Gastroesophageal sphincter (tissue), 4 donors: ENCODE measurements at regions not wholly inside any gene's neighbourhood (a gene's known extent, or its start where the extent isn't known, plus 50 kb on each side); places are given as distances from the start of the nearest gene placed in this dataset.

ENCODE experiments used
- ATAC-seq: fragments of 150-250 bp; one replicate; pipeline ENCODE4 v1.9.1; 2016; ENCODE audit warnings: mild to moderate bottlenecking, moderate library complexity
- H3K27ac ChIP-seq, 4 donors: fragments of 200-600 bp; sonication (generic) in 3 of 4; 1 replicate in 3 of 4; 2 replicates in 1 of 4; pipeline ENCODE4 v1.5.1; 2016 to 2019
- H3K27me3 ChIP-seq: fragments of 200-600 bp; sonication (generic); one replicate; pipeline ENCODE4 v1.5.1; 2019
- H3K36me3 ChIP-seq, 2 donors: fragments of 200-600 bp; sonication (generic); one replicate each; pipeline ENCODE4 v1.5.1; 2019; ENCODE audit warnings: control low read depth in 1 of 2
- H3K4me1 ChIP-seq, 3 donors: fragments of 200-600 bp; sonication (generic); 1 replicate in 2 of 3; 2 replicates in 1 of 3; pipeline ENCODE4 v1.5.1; 2016 to 2019; ENCODE audit warnings: control low read depth in 2 of 3
- H3K4me3 ChIP-seq, 2 donors: fragments of 200-600 bp; sonication (generic); one replicate each; pipeline ENCODE4 v1.5.1; 2019; ENCODE audit warnings: mild to moderate bottlenecking in 1 of 2, moderate library complexity in 1 of 2
- H3K9me3 ChIP-seq, 3 donors: fragments of 200-600 bp; sonication (generic); one replicate each; pipeline ENCODE4 v1.5.1; 2017 to 2019; ENCODE audit warnings: control low read depth in 2 of 3
- EP300 ChIP-seq: sonication (generic); formaldehyde crosslinking; IDR thresholded peaks from one replicate; pipeline ENCODE4 v1.6.1; 2017; ENCODE audit warnings: antibody characterized with exemption, mild to moderate bottlenecking
- POLR2A ChIP-seq, 2 donors: fragments of 450-650 bp; IDR thresholded peaks; one replicate each; pipeline ENCODE4 v1.6.1; 2017; ENCODE audit warnings: antibody characterized with exemption in 2 of 2, mild to moderate bottlenecking in 2 of 2, moderate library complexity in 1 of 2
- POLR2AphosphoS5 ChIP-seq: sonication (generic); formaldehyde crosslinking; IDR thresholded peaks from one replicate; pipeline ENCODE4 v1.6.1; 2017; ENCODE audit warnings: antibody characterized with exemption
- WGBS, 2 donors: methylation state at CpG; one replicate each; pipeline ENCODE4 v1.1.5; 2018; ENCODE audit warnings: low coverage in 1 of 2; 5-methylcytosine and 5-hydroxymethylcytosine counted together
- TF ChIP-seq, protein P1 (sequence below), 4 experiments: fragments of 200-600 bp in 2 of 4; fragments of 450-650 bp in 2 of 4; sonication (generic) in 1 of 4; IDR thresholded peaks; one replicate each; pipeline ENCODE4 v1.5.1; 2017 to 2019; ENCODE audit warnings: antibody characterized with exemption in 4 of 4, mild to moderate bottlenecking in 2 of 4, moderate library complexity in 2 of 4

DNA sequence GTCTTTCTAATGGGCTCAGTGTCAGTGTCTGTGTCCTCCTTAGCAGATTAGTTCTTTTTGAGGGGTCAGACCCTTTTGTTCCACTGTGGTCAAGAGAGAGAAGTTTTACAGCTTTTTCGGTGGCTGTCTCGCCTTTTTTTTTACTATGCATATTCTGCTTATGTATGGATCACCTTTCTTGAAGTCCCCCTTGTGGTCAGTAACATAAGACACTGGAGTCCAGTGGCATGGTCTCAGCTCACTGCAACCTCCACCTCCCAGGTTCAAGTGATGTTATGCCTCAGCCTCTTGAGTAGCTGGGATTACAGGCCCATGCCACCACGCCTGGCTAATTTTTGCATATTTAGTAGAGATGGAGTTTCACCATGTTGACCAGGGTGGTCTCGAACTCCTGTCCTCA, 54.0 kb upstream of the PGRMC2 start:
- H3K27me3 ChIP-seq, result no peaks in the 10 kb centered on the region
- H3K4me1 ChIP-seq, result no peaks in the 10 kb centered on the region
- no peak overlapping the region for H3K27ac ChIP-seq
- 100% methylated on average over 1 to 4 of the region's 4 CpGs for WGBS, 2 donors
- no peaks in the 10 kb centered on the region for H3K36me3 ChIP-seq
- TF ChIP-seq EP300, result no peak
- TF ChIP-seq, protein P1, sequence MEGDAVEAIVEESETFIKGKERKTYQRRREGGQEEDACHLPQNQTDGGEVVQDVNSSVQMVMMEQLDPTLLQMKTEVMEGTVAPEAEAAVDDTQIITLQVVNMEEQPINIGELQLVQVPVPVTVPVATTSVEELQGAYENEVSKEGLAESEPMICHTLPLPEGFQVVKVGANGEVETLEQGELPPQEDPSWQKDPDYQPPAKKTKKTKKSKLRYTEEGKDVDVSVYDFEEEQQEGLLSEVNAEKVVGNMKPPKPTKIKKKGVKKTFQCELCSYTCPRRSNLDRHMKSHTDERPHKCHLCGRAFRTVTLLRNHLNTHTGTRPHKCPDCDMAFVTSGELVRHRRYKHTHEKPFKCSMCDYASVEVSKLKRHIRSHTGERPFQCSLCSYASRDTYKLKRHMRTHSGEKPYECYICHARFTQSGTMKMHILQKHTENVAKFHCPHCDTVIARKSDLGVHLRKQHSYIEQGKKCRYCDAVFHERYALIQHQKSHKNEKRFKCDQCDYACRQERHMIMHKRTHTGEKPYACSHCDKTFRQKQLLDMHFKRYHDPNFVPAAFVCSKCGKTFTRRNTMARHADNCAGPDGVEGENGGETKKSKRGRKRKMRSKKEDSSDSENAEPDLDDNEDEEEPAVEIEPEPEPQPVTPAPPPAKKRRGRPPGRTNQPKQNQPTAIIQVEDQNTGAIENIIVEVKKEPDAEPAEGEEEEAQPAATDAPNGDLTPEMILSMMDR (IDR thresholded peaks at IDR 0.05), result no peak
- TF ChIP-seq POLR2A (IDR thresholded peaks at IDR 0.05), result no peak
- TF ChIP-seq POLR2AphosphoS5, result no peak
- no peak for ATAC-seq
- H3K4me3 ChIP-seq, result no peak overlapping the region
- H3K9me3 ChIP-seq, result no peaks in the 10 kb centered on the region

DNA sequence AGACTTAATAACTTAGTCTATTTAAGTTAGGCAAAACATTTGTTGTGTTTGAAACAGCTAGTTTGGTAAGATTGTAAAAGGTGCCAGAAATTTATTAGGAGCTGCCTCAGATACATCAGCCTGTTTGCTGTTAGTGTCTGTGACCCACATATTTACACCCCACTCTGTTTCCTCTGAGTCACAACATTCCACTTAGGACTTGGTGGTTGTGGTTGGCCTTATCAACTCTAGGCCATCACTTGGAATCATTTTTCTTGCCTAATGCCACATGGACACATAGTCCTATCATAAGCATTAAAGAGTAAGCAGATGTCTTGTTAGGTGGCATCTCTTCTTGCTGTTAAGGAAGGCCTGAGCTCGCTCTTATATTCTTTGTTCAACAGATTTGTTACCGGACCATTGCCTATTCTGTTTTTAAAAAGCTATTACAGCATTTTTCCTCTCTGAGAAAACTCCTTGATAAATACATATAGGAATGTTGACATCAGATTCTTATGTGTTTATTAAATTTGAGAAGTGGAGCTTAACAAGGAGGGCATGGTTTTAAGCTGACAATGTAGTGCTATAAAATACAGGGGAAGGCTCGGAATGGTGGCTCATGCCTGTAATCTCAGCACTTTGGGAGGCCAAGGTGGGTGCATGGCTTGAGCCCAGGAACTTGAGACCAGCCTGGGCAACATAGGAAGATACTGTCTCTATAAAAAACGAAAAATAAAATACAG, 51.2 kb upstream of the PGRMC2 start:
- Histone ChIP-seq H3K27me3 (no peaks in the 10 kb centered on the region), H3K36me3 (no peaks in the 10 kb centered on the region), H3K4me1 (no peaks in the 10 kb centered on the region), H3K9me3 (no peaks in the 10 kb centered on the region), H3K4me3 (no peak overlapping the region), H3K27ac (no peak overlapping the region)
- 78 to 83% methylated on average over 4 of the region's 4 CpGs for WGBS, 2 donors
- TF ChIP-seq, protein P1 (IDR thresholded peaks at IDR 0.05), result no peak
- no peak for TF ChIP-seq EP300
- TF ChIP-seq POLR2A (IDR thresholded peaks at IDR 0.05), result no peak
- TF ChIP-seq POLR2AphosphoS5, result no peak
- ATAC-seq, result no peak

DNA sequence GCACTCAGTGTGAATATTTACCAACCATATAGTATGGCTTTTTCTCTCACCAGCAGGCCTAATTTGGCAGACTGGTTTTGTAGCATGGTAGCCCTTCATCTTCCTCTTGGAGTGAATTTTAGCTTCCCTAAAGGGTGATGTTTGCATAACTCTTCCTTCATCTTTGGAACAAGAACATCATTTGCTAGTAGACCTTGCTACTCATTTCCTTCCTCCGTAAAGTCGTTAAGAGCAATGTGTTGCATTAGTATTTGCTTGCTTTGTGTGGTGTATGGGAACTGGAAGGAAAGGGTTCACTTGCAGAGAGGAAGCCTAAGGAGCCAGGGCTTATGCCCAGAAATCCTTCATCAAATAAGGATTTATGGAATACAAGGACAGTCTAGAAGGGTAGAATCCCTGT, 50.2 kb upstream of the PGRMC2 start:
- Histone ChIP-seq H3K36me3 (no peaks in the 10 kb centered on the region), H3K4me3 (no peak overlapping the region), H3K27me3 (no peaks in the 10 kb centered on the region), H3K4me1 (no peaks in the 10 kb centered on the region), H3K27ac (no peak overlapping the region), H3K9me3 (no peaks in the 10 kb centered on the region)
- TF ChIP-seq POLR2A (IDR thresholded peaks at IDR 0.05) (no peak), EP300 (no peak), POLR2AphosphoS5 (no peak)
- TF ChIP-seq, protein P1 (IDR thresholded peaks at IDR 0.05), result no peak
- ATAC-seq, result no peak
- 86% methylated on average over 1 of the region's 2 CpGs; no CpG with 5 or more reads in 1 of the 2 donors for WGBS, 2 donors
